ENCODE measurements at regions not wholly inside any gene's neighbourhood (a gene's known extent, or its start where the extent isn't known, plus 50 kb on each side); places are given as distances from the start of the nearest gene placed in this dataset.

- TF ChIP-seq, protein P1, sequence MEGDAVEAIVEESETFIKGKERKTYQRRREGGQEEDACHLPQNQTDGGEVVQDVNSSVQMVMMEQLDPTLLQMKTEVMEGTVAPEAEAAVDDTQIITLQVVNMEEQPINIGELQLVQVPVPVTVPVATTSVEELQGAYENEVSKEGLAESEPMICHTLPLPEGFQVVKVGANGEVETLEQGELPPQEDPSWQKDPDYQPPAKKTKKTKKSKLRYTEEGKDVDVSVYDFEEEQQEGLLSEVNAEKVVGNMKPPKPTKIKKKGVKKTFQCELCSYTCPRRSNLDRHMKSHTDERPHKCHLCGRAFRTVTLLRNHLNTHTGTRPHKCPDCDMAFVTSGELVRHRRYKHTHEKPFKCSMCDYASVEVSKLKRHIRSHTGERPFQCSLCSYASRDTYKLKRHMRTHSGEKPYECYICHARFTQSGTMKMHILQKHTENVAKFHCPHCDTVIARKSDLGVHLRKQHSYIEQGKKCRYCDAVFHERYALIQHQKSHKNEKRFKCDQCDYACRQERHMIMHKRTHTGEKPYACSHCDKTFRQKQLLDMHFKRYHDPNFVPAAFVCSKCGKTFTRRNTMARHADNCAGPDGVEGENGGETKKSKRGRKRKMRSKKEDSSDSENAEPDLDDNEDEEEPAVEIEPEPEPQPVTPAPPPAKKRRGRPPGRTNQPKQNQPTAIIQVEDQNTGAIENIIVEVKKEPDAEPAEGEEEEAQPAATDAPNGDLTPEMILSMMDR (IDR thresholded peaks at IDR 0.05), result no peak
- TF ChIP-seq POLR2A (IDR thresholded peaks at IDR 0.05), result no peak
These were observed 59.5 kb upstream of the LHX1 start for GRCh38 chr17:36877771-36878170.

Measured in thyroid gland (tissue), 4 donors.